ENCODE measurements at regions not wholly inside any gene's neighbourhood (a gene's known extent, or its start where the extent isn't known, plus 50 kb on each side); places are given as distances from the start of the nearest gene placed in this dataset.

DNA sequence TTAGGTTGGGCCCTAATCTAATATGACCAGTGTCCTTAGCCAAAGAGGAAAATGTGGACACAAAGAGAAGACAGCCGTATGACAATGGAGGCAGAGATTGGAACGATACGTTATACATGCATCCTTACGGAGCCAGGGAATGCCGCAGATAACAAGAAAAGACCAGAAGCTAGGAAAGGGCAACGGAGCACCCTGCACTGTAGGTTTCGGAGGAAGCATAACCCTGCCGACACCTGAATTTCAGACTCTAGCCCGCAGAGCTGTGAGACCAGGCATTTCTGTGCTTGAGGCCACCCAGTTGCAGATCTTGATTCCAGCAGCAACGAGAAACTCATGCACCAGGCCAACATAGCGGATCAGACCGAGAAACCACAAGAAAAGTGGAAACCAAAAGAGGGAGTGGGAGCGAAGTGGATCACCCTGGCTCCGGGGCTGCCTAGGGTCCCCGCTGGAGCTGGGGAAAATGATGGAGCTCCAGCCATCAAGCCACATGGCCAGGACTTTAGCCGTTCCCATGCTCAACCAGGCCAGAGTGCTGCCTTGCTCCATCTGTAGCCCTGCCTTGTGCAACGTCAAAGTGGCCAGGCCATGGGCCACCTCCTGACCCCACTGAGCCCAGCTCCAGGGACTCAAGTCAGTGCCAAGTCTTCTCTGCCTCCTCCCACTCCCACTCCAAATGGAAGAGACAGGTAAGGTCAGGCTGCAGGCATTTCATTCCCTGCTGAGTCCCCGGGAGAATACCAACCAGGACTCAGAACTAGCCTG lies 51.7 kb upstream of the RPL38 start:
- H3K9me3 ChIP-seq (ENCODE audit: control insufficient read depth, low read length) = peaks cover 4% of the 10 kb centered on the region
- no peak overlapping the region for H3K9ac ChIP-seq (ENCODE audit: low read length)
- H3K4me3 ChIP-seq (ENCODE audit: low read length) = no peak overlapping the region
- no peaks in the 10 kb centered on the region for H3K4me1 ChIP-seq (ENCODE audit: control insufficient read depth, insufficient read depth, low read length)
- no peaks in the 10 kb centered on the region for H3K36me3 ChIP-seq (ENCODE audit: control insufficient read depth, insufficient read depth, low read length, severe bottlenecking)
- H3K27me3 ChIP-seq (replicated peaks; ENCODE audit: control insufficient read depth, insufficient read depth, low read length) = peaks cover 29% of the 10 kb centered on the region
- no peak for DNase-seq (ENCODE audit: low read depth)

GRCh38 chr17:74152591-74153455 lies 50.7 kb upstream of the RPL38 start:
- H3K9ac ChIP-seq (ENCODE audit: low read length) = no peak overlapping the region
- H3K4me3 ChIP-seq (ENCODE audit: low read length) = no peak overlapping the region
- no peaks in the 10 kb centered on the region for H3K4me1 ChIP-seq (ENCODE audit: control insufficient read depth, insufficient read depth, low read length)
- H3K36me3 ChIP-seq (ENCODE audit: control insufficient read depth, insufficient read depth, low read length, severe bottlenecking) = no peaks in the 10 kb centered on the region
- H3K9me3 ChIP-seq (ENCODE audit: control insufficient read depth, low read length) = peaks cover 7% of the 10 kb centered on the region
- DNase-seq (ENCODE audit: low read depth) = peak; percentile 1
- peaks cover 29% of the 10 kb centered on the region for H3K27me3 ChIP-seq (replicated peaks; ENCODE audit: control insufficient read depth, insufficient read depth, low read length)

DNA sequence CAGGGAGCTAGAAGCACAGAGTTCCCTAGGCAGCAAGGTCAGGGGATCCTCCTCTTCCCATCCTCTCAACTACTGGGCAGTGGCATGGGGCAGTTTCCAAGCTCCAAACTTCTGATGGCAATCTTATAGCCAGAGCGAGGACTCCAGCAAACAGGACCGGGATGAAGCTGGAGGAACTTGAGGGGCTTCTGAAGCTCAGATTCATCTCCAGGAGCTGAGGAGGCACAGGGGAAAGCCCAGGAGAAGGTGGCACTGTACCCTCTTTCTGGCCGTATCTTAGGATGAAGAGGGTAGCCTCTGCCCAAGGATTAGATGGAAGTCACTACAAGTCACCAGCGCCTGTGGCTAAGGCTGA lies 50.0 kb upstream of the RPL38 start:
- Histone ChIP-seq H3K4me1 (ENCODE audit: control insufficient read depth, insufficient read depth, low read length) (no peaks in the 10 kb centered on the region), H3K9ac (ENCODE audit: low read length) (no peak overlapping the region), H3K9me3 (ENCODE audit: control insufficient read depth, low read length) (peaks cover 7% of the 10 kb centered on the region), H3K4me3 (ENCODE audit: low read length) (no peak overlapping the region), H3K27me3 (replicated peaks; ENCODE audit: control insufficient read depth, insufficient read depth, low read length) (peaks cover 30% of the 10 kb centered on the region), H3K36me3 (ENCODE audit: control insufficient read depth, insufficient read depth, low read length, severe bottlenecking) (no peaks in the 10 kb centered on the region)
- DNase-seq (ENCODE audit: low read depth) = no peak

All from adipocyte (in vitro differentiated cells).